ENCODE measurements at regions not wholly inside any gene's neighbourhood (a gene's known extent, or its start where the extent isn't known, plus 50 kb on each side); places are given as distances from the start of the nearest gene placed in this dataset.

GRCh38 chr11:45391168-45391850, 105.2 kb upstream of the SYT13 start:
- POLR2A ChIA-PET = no interaction called here
- Histone ChIP-seq H3F3A (replicated peaks; ENCODE audit: insufficient read depth) (no peaks in the 10 kb centered on the region), H4K20me1 (ENCODE audit: insufficient read depth) (no peaks in the 10 kb centered on the region), H3K4me1 (ENCODE audit: control insufficient read depth in 1 of 2, insufficient read depth in 2 of 2, low read depth in 1 of 2, low read length in 1 of 2) (peaks cover 8 to 12% of the 10 kb centered on the region in 2 experiments; a peak in 1 of 4 replicates), H3K4me3 (ENCODE audit: low read depth in 2 of 2, low read length in 1 of 2) (no peak overlapping the region), H3K4me2 (no peak overlapping the region), H3K79me2 (ENCODE audit: insufficient read depth) (no peaks in the 10 kb centered on the region), H3K9me3 (no peaks in the 10 kb centered on the region), H3K27me3 (ENCODE audit: insufficient read depth) (no peaks in the 10 kb centered on the region), H2AFZ (ENCODE audit: low read depth) (no peak overlapping the region), H3K9me2 (no peaks in the 10 kb centered on the region), H3K9ac (no peak overlapping the region), H3K27ac (ENCODE audit: low read depth in 2 of 2, low read length in 1 of 2) (no peak overlapping the region), H3K36me3 (replicated peaks in 1 of 2; ENCODE audit: control insufficient read depth in 1 of 2, insufficient read depth in 2 of 2, low read length in 1 of 2) (no peaks in the 10 kb centered on the region)
- WGBS (ENCODE audit: low lambda C conversion rate) = 78% methylated on average over 7 of the region's 9 CpGs
- no peak for DNase-seq
- no peak for TF ChIP-seq FOSL2 (IDR thresholded peaks at IDR 0.05; ENCODE audit: borderline replicate concordance, low read depth)
- TF ChIP-seq FOXM1 (IDR thresholded peaks at IDR 0.05; ENCODE audit: low read depth) = no peak
- TF ChIP-seq GATA2 (CRISPR knock-in tag; IDR thresholded peaks at IDR 0.05) = no peak
- no peak for TF ChIP-seq TAF1 (IDR thresholded peaks at IDR 0.05; ENCODE audit: borderline replicate concordance, low read depth, low read length)
- TF ChIP-seq JUND (IDR thresholded peaks at IDR 0.05) = no peak
- TF ChIP-seq ELF1 (IDR thresholded peaks at IDR 0.05) = no peak
- no peak for TF ChIP-seq SMC3 (IDR thresholded peaks at IDR 0.05; ENCODE audit: low read depth, low read length)
- TF ChIP-seq TCF12 (IDR thresholded peaks at IDR 0.05) = no peak
- no peak for TF ChIP-seq EZH2phosphoT487 (IDR thresholded peaks at IDR 0.05; ENCODE audit: borderline replicate concordance, low read depth)
- no peak for TF ChIP-seq EP300 (IDR thresholded peaks at IDR 0.05; ENCODE audit: borderline replicate concordance in 1 of 2, low read depth in 1 of 2, low read length in 1 of 2)
- no peak for TF ChIP-seq TEAD4 (IDR thresholded peaks at IDR 0.05; ENCODE audit: borderline replicate concordance, insufficient read depth)
- TF ChIP-seq RCOR1 (IDR thresholded peaks at IDR 0.05; ENCODE audit: low read length) = no peak
- TF ChIP-seq USF2 (IDR thresholded peaks at IDR 0.05; ENCODE audit: borderline replicate concordance, low read depth, low read length) = no peak
- TF ChIP-seq MXI1 (IDR thresholded peaks at IDR 0.05; ENCODE audit: low read depth, low read length) = no peak
- no peak for TF ChIP-seq ZBTB33 (IDR thresholded peaks at IDR 0.05; ENCODE audit: borderline replicate concordance, low read depth)
- TF ChIP-seq IRF3 (IDR thresholded peaks at IDR 0.05; ENCODE audit: low read depth, low read length) = no peak
- CTCF ChIA-PET = interaction anchor here (1.1 to 3.1 kb wide), 5 partner anchors 14 to 380 kb away, joined by 4 to 15 read pairs (median 7); no protein-coding TSS in a partner anchor
